Spleen (tissue), 7 donors: ENCODE measurements at regions not wholly inside any gene's neighbourhood (a gene's known extent, or its start where the extent isn't known, plus 50 kb on each side); places are given as distances from the start of the nearest gene placed in this dataset.

Experiments used
- CTCF ChIP-seq, 11 experiments: fragments of 200-600 bp in 7 of 11; fragments of 450-650 bp in 4 of 11; sonication (generic) in 4 of 11; IDR thresholded peaks in 8 of 11; conservative IDR thresholded peaks in 3 of 11; 1 replicate in 7 of 11; 2 replicates in 4 of 11; pipeline versions ENCODE4 v1.4.0 to v1.8.0; 2016 to 2021; ENCODE audit warnings: antibody characterized with exemption in 11 of 11, inconsistent platforms in 4 of 11, mild to moderate bottlenecking in 1 of 11
- POLR2A ChIP-seq, 3 donors: fragments of 450-650 bp; IDR thresholded peaks; one replicate each; pipeline ENCODE4 v1.5.1; 2017; ENCODE audit warnings: antibody characterized with exemption in 3 of 3, mild to moderate bottlenecking in 1 of 3
- POLR2AphosphoS5 ChIP-seq, 3 donors: sonication (generic); formaldehyde crosslinking; IDR thresholded peaks; one replicate each; pipeline ENCODE4 v1.5.1; 2017; ENCODE audit warnings: antibody characterized with exemption in 3 of 3
- donor health status: DM: no; HTN: no; CAD: no; lungs with moderate emphysema.
- donor health status: DM: no; HTN: no; CAD: no.
- donor health status: DM: no; HTN: no; CAD: no.

GRCh38 chr12:11569716-11570115, 79.8 kb upstream of the ETV6 start:
- TF ChIP-seq CTCF (IDR thresholded peaks at IDR 0.05 in 8 of 11, conservative IDR thresholded peaks at IDR 0.05 in 3 of 11): no peak
- no peak for TF ChIP-seq POLR2A (IDR thresholded peaks at IDR 0.05)
- TF ChIP-seq POLR2AphosphoS5 (IDR thresholded peaks at IDR 0.05): no peak
